ENCODE measurements at regions not wholly inside any gene's neighbourhood (a gene's known extent, or its start where the extent isn't known, plus 50 kb on each side); places are given as distances from the start of the nearest gene placed in this dataset.
"Not testable (repeated sequence)": the region's sequence is repeated elsewhere in the genome, so short reads cannot be mapped to it uniquely, and the experiment has no call there.

GRCh38 chr5:86232246-86232645, 385.5 kb upstream of the COX7C start:
- DNase-seq (ENCODE audit: low spot score), result no peak

GRCh38 chr5:86244153-86244552, 373.6 kb upstream of the COX7C start:
- no peak for DNase-seq (ENCODE audit: low spot score)

GRCh38 chr5:86257871-86258270, 359.9 kb upstream of the COX7C start:
- DNase-seq (ENCODE audit: low spot score), result no peak

GRCh38 chr5:86284400-86285190, 333.1 kb upstream of the COX7C start:
- DNase-seq (ENCODE audit: low spot score), result not testable (repeated sequence)

- not testable (repeated sequence) for DNase-seq (ENCODE audit: low spot score)
Measured at GRCh38 chr5:86287437-86287836, 330.3 kb upstream of the COX7C start.

- not testable (repeated sequence) for DNase-seq (ENCODE audit: low spot score)
Measured at GRCh38 chr5:86289786-86290185, 328.0 kb upstream of the COX7C start.

GRCh38 chr5:86292811-86293210, 324.9 kb upstream of the COX7C start:
- not testable (repeated sequence) for DNase-seq (ENCODE audit: low spot score)

- DNase-seq (ENCODE audit: low spot score), result not testable (repeated sequence)
Measured at GRCh38 chr5:86302643-86303042, 315.1 kb upstream of the COX7C start.

GRCh38 chr5:86305050-86305449, 312.7 kb upstream of the COX7C start:
- DNase-seq (ENCODE audit: low spot score), result not testable (repeated sequence)

- no peak for DNase-seq (ENCODE audit: low spot score)
Measured at GRCh38 chr5:86314951-86315350, 302.8 kb upstream of the COX7C start.

GRCh38 chr5:86320266-86320665, 297.5 kb upstream of the COX7C start:
- no peak for DNase-seq (ENCODE audit: low spot score)

- DNase-seq (ENCODE audit: low spot score), result no peak
Measured at GRCh38 chr5:86329318-86329717, 288.4 kb upstream of the COX7C start.

- DNase-seq (ENCODE audit: low spot score), result no peak
Measured at GRCh38 chr5:86330736-86331135, 287.0 kb upstream of the COX7C start.

- no peak for DNase-seq (ENCODE audit: low spot score)
Measured at GRCh38 chr5:86332851-86333250, 284.9 kb upstream of the COX7C start.

- DNase-seq (ENCODE audit: low spot score), result no peak
Measured at GRCh38 chr5:86337667-86338460, 279.9 kb upstream of the COX7C start.

- no peak for DNase-seq (ENCODE audit: low spot score)
Measured at GRCh38 chr5:86354664-86355063, 263.1 kb upstream of the COX7C start.

GRCh38 chr5:86360801-86361200, 256.9 kb upstream of the COX7C start:
- no peak for DNase-seq (ENCODE audit: low spot score)

- no peak for DNase-seq (ENCODE audit: low spot score)
Measured at GRCh38 chr5:86371061-86371460, 246.7 kb upstream of the COX7C start.

- DNase-seq (ENCODE audit: low spot score), result no peak
Measured at GRCh38 chr5:86374611-86375010, 243.1 kb upstream of the COX7C start.

- no peak for DNase-seq (ENCODE audit: low spot score)
Measured at GRCh38 chr5:86376214-86376613, 241.5 kb upstream of the COX7C start.

GRCh38 chr5:86403190-86403589, 214.6 kb upstream of the COX7C start:
- no peak for DNase-seq (ENCODE audit: low spot score)

- no peak for DNase-seq (ENCODE audit: low spot score)
Measured at GRCh38 chr5:86404256-86404655, 213.5 kb upstream of the COX7C start.

- DNase-seq (ENCODE audit: low spot score), result no peak
Measured at GRCh38 chr5:86407711-86408110, 210.0 kb upstream of the COX7C start.

Data from HuH-7 (cell line).